H9 (cell line): ENCODE measurements at regions not wholly inside any gene's neighbourhood (a gene's known extent, or its start where the extent isn't known, plus 50 kb on each side); places are given as distances from the start of the nearest gene placed in this dataset.

Source experiments
- DNase-seq: peaks from one replicate; pipeline ENCODE4 v3.0.0-alpha.2; 2017
- H2AFZ ChIP-seq: one replicate; pipeline ENCODE4 v1.6.1; 2013; ENCODE audit warnings: mild to moderate bottlenecking, low read length, control low read depth, moderate library complexity
- H2AK5ac ChIP-seq: 2 replicates; pipeline ENCODE4 v1.6.1; 2013; ENCODE audit warnings: low read length, control low read depth, mixed read lengths; ENCODE audit not compliant: insufficient read length
- H2BK120ac ChIP-seq: one replicate; pipeline ENCODE4 v1.6.1; 2013; ENCODE audit warnings: low read depth, mild to moderate bottlenecking, low read length, control low read depth, inconsistent platforms; ENCODE audit not compliant: poor library complexity, severe bottlenecking
- H2BK12ac ChIP-seq: 2 replicates; pipeline ENCODE4 v1.6.1; 2013; ENCODE audit warnings: low read length, control low read depth, mixed read lengths, low read depth; ENCODE audit not compliant: insufficient read length
- H2BK15ac ChIP-seq: 2 replicates; pipeline ENCODE4 v1.6.1; 2013; ENCODE audit warnings: low read depth, low read length, control low read depth
- H2BK20ac ChIP-seq: one replicate; pipeline ENCODE4 v1.6.1; 2013; ENCODE audit warnings: low read depth, mild to moderate bottlenecking, low read length, control low read depth, inconsistent platforms; ENCODE audit not compliant: poor library complexity, severe bottlenecking
- H2BK5ac ChIP-seq: 2 replicates; pipeline ENCODE4 v1.6.1; 2013; ENCODE audit warnings: low read length, control low read depth, mixed read lengths; ENCODE audit not compliant: insufficient read length
- H3K14ac ChIP-seq: 2 replicates; pipeline ENCODE4 v1.6.1; 2013; ENCODE audit warnings: low read length, control low read depth; ENCODE audit not compliant: insufficient read depth
- H3K18ac ChIP-seq: 2 replicates; pipeline ENCODE4 v1.6.1; 2013; ENCODE audit warnings: low read depth, mild to moderate bottlenecking, mixed read lengths, low read length, control low read depth; ENCODE audit not compliant: insufficient read length
- H3K23ac ChIP-seq: 2 replicates; pipeline ENCODE4 v1.6.1; 2013; ENCODE audit warnings: low read length, control low read depth, mixed read lengths, low read depth; ENCODE audit not compliant: insufficient read length
- H3K23me2 ChIP-seq: 2 replicates; pipeline ENCODE4 v1.6.1; 2013; ENCODE audit warnings: low read depth, mild to moderate bottlenecking, mixed read lengths, low read length, control low read depth; ENCODE audit not compliant: insufficient read length, poor library complexity, severe bottlenecking
- H3K27ac ChIP-seq: 2 replicates; pipeline ENCODE4 v1.5.1; 2013; ENCODE audit warnings: low read length, control low read depth, mixed read lengths, low read depth; ENCODE audit not compliant: insufficient read length
- H3K27me3 ChIP-seq: 2 replicates; pipeline ENCODE4 v1.6.1; 2013; ENCODE audit warnings: low read length, control low read depth, inconsistent platforms; ENCODE audit not compliant: insufficient read depth
- H3K4ac ChIP-seq: 2 replicates; pipeline ENCODE4 v1.6.1; 2013; ENCODE audit warnings: low read depth, mild to moderate bottlenecking, control low read depth, inconsistent platforms, low read length, moderate library complexity
- H3K4me1 ChIP-seq: 2 replicates; pipeline ENCODE4 v1.6.1; 2013; ENCODE audit warnings: low read length, control low read depth, inconsistent platforms; ENCODE audit not compliant: insufficient read depth
- H3K4me2 ChIP-seq: 2 replicates; pipeline ENCODE4 v1.6.1; 2013; ENCODE audit warnings: low read length, control low read depth, mixed read lengths; ENCODE audit not compliant: insufficient read length, insufficient read depth
- H3K56ac ChIP-seq: 2 replicates; pipeline ENCODE4 v1.6.1; 2013; ENCODE audit warnings: low read depth, mild to moderate bottlenecking, mixed read lengths, low read length, control low read depth; ENCODE audit not compliant: insufficient read length
- H3K79me1 ChIP-seq: 2 replicates; pipeline ENCODE4 v1.6.1; 2013; ENCODE audit warnings: low read depth, mild to moderate bottlenecking, moderate library complexity, low read length, control low read depth, inconsistent platforms; ENCODE audit not compliant: insufficient read depth, poor library complexity, severe bottlenecking
- H3K79me2 ChIP-seq: 2 replicates; pipeline ENCODE4 v1.6.1; 2013; ENCODE audit warnings: low read length, control low read depth, inconsistent platforms; ENCODE audit not compliant: insufficient read depth
- H3K9ac ChIP-seq: 2 replicates; pipeline ENCODE4 v1.6.1; 2013; ENCODE audit warnings: low read length, control low read depth, mixed read lengths; ENCODE audit not compliant: insufficient read length; ENCODE audit errors: extremely low read depth
- H3K9me3 ChIP-seq: one replicate; pipeline ENCODE4 v1.6.1; 2013; ENCODE audit warnings: low read depth, low read length, inconsistent platforms; ENCODE audit not compliant: control insufficient read depth
- H3T11ph ChIP-seq: one replicate; pipeline ENCODE4 v1.6.1; 2013; ENCODE audit warnings: mild to moderate bottlenecking, low read length, control low read depth, inconsistent platforms
- H4K20me1 ChIP-seq: one replicate; pipeline ENCODE4 v1.6.1; 2013; ENCODE audit not compliant: control insufficient read depth, insufficient read length, insufficient read depth
- H4K5ac ChIP-seq: 2 replicates; pipeline ENCODE4 v1.6.1; 2013; ENCODE audit warnings: low read depth, mild to moderate bottlenecking, mixed read lengths, low read length, control low read depth; ENCODE audit not compliant: insufficient read length
- H4K8ac ChIP-seq: replicated peaks from 2 replicates; pipeline ENCODE4 v1.6.1; 2013; ENCODE audit warnings: low read length, control low read depth, mixed read lengths, low read depth; ENCODE audit not compliant: insufficient read length
- H4K91ac ChIP-seq: 2 replicates; pipeline ENCODE4 v1.6.1; 2013; ENCODE audit warnings: low read depth, mild to moderate bottlenecking, moderate library complexity, mixed read lengths, low read length, control low read depth; ENCODE audit not compliant: insufficient read length
- H3K27ac Mint-ChIP-seq, 3 experiments: 2 replicates in 2 of 3; 3 replicates in 1 of 3; pipeline ENCODE4 v1.8.0; 2020 to 2021; ENCODE audit warnings: mixed read lengths in 3 of 3, mild to moderate bottlenecking in 1 of 3, moderate library complexity in 1 of 3
- H3K27me3 Mint-ChIP-seq: 2 replicates; pipeline ENCODE4 v1.8.0; 2021; ENCODE audit warnings: low read depth, mild to moderate bottlenecking, moderate library complexity, mixed read lengths
- H3K36me3 Mint-ChIP-seq, 3 experiments: 2 replicates in 2 of 3; 3 replicates in 1 of 3; pipeline ENCODE4 v1.8.0; 2020 to 2021; ENCODE audit warnings: low read depth in 3 of 3, mixed read lengths in 3 of 3; ENCODE audit not compliant: insufficient read depth in 1 of 3
- H3K4me1 Mint-ChIP-seq, 2 experiments: 2 replicates each; pipeline ENCODE4 v1.8.0; 2020; ENCODE audit warnings: mixed read lengths in 2 of 2
- H3K4me3 Mint-ChIP-seq, 2 experiments: 2 replicates in 1 of 2; 3 replicates in 1 of 2; pipeline ENCODE4 v1.8.0; 2020 to 2021; ENCODE audit warnings: mild to moderate bottlenecking in 2 of 2, mixed read lengths in 2 of 2, moderate library complexity in 1 of 2
- H3K9me3 Mint-ChIP-seq, 2 experiments: 2 replicates in 1 of 2; 3 replicates in 1 of 2; pipeline ENCODE4 v1.8.0; 2020; ENCODE audit warnings: mild to moderate bottlenecking in 2 of 2, mixed read lengths in 2 of 2, moderate library complexity in 1 of 2
- WGBS: extraction: QIAGEN DNeasy Blood & Tissue Kit; methylation state at CpG from one replicate; pipeline ENCODE4 v1.1.7; 2013; ENCODE audit warnings: missing lambda C conversion rate, low lambda C conversion rate, mixed read lengths; ENCODE audit not compliant: insufficient read length; ENCODE audit errors: extremely low coverage; 5-methylcytosine and 5-hydroxymethylcytosine counted together
- TF ChIP-seq, protein P1 (sequence below): fragments of 200-600 bp; sonication (generic); conservative IDR thresholded peaks from 3 replicates; pipeline ENCODE4 v1.8.0; 2021; ENCODE audit warnings: antibody characterized with exemption, mild to moderate bottlenecking

DNA sequence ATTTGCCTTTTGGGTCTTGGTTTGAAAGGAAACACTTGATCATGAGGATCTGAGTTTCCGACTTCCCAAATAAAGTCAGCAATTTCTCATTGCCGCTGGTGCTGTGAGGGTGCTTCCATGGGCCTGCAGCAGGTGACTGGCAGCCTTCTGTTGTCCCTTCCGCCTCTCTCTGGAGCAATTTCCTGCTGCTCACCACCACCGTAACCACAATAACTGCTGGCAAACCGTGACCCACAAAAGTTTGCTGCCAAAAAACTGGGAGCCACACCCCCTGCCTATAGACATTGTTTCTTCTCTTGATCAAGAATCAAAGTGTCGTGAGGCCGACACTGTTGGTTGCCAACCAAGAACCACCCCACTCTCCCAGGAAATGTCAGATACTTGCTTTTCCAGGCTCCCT lies 164.0 kb downstream of the NR2F2 start:
- Histone ChIP-seq H3K9ac (no peak overlapping the region), H4K8ac (no peak overlapping the region), H3K18ac (no peak overlapping the region), H3K14ac (no peak overlapping the region), H2BK120ac (no peak overlapping the region), H2AK5ac (no peak overlapping the region), H3K4me2 (no peak overlapping the region), H4K91ac (no peak overlapping the region), H3T11ph (no peak overlapping the region), H3K27me3 (no peaks in the 10 kb centered on the region), H3K79me2 (no peaks in the 10 kb centered on the region), H3K27ac (no peak overlapping the region), H2AFZ (no peak overlapping the region), H3K23me2 (no peaks in the 10 kb centered on the region), H3K9me3 (no peaks in the 10 kb centered on the region), H4K5ac (no peak overlapping the region), H3K56ac (no peak overlapping the region), H2BK15ac (no peak overlapping the region), H4K20me1 (no peaks in the 10 kb centered on the region), H2BK12ac (no peak overlapping the region), H2BK5ac (no peak overlapping the region), H3K79me1 (no peaks in the 10 kb centered on the region), H2BK20ac (no peak overlapping the region), H3K23ac (no peak overlapping the region), H3K4ac (no peak overlapping the region), H3K4me1 (no peaks in the 10 kb centered on the region)
- no peak overlapping the region for H3K27ac Mint-ChIP-seq
- H3K27me3 Mint-ChIP-seq, result peaks cover 16% of the 10 kb centered on the region
- TF ChIP-seq, protein P1, sequence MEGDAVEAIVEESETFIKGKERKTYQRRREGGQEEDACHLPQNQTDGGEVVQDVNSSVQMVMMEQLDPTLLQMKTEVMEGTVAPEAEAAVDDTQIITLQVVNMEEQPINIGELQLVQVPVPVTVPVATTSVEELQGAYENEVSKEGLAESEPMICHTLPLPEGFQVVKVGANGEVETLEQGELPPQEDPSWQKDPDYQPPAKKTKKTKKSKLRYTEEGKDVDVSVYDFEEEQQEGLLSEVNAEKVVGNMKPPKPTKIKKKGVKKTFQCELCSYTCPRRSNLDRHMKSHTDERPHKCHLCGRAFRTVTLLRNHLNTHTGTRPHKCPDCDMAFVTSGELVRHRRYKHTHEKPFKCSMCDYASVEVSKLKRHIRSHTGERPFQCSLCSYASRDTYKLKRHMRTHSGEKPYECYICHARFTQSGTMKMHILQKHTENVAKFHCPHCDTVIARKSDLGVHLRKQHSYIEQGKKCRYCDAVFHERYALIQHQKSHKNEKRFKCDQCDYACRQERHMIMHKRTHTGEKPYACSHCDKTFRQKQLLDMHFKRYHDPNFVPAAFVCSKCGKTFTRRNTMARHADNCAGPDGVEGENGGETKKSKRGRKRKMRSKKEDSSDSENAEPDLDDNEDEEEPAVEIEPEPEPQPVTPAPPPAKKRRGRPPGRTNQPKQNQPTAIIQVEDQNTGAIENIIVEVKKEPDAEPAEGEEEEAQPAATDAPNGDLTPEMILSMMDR, result no peak
- peaks cover 0 to 2% of the 10 kb centered on the region in 2 experiments; a peak in 2 of 5 replicates for H3K9me3 Mint-ChIP-seq
- WGBS, result no CpG with 5 or more reads among the region's 7 CpGs
- no peak for DNase-seq
- H3K4me3 Mint-ChIP-seq, result no peak overlapping the region
- no peaks in the 10 kb centered on the region for H3K4me1 Mint-ChIP-seq
- H3K36me3 Mint-ChIP-seq, result no peaks in the 10 kb centered on the region
